GM23248 (cell line): ENCODE measurements at regions not wholly inside any gene's neighbourhood (a gene's known extent, or its start where the extent isn't known, plus 50 kb on each side); places are given as distances from the start of the nearest gene placed in this dataset.

Source experiments
- EZH2 ChIP-seq: fragments of 200-600 bp; sonication (generic); IDR thresholded peaks from 2 replicates; pipeline ENCODE4 v1.6.1; 2018; ENCODE audit warnings: antibody characterized with exemption, mild to moderate bottlenecking; ENCODE audit not compliant: insufficient read depth, poor library complexity, severe bottlenecking
- EZH2phosphoT487 ChIP-seq: fragments of 200-600 bp; sonication (generic); IDR thresholded peaks from 2 replicates; pipeline ENCODE4 v1.6.1; 2018; ENCODE audit warnings: antibody characterized with exemption, moderate library complexity, mild to moderate bottlenecking, low read depth; ENCODE audit not compliant: insufficient read depth

GRCh38 chr2:74779587-74780135 lies 54.3 kb upstream of the HK2 start:
- no peak for TF ChIP-seq EZH2
- TF ChIP-seq EZH2phosphoT487, result no peak
